ENCODE measurements at regions not wholly inside any gene's neighbourhood (a gene's known extent, or its start where the extent isn't known, plus 50 kb on each side); places are given as distances from the start of the nearest gene placed in this dataset.

GRCh38 chr5:29321591-29321990 lies 1871.9 kb upstream of the CDH6 start:
- Histone ChIP-seq H4K20me1 (ENCODE audit: insufficient read depth) (no peaks in the 10 kb centered on the region), H3K4me3 (ENCODE audit: low read depth in 2 of 2, low read length in 1 of 2) (no peak overlapping the region), H3K27ac (ENCODE audit: low read depth in 2 of 2, low read length in 1 of 2) (no peak overlapping the region), H2AFZ (ENCODE audit: low read depth) (no peak overlapping the region), H3K79me2 (ENCODE audit: insufficient read depth) (no peaks in the 10 kb centered on the region), H3K4me1 (ENCODE audit: control insufficient read depth in 1 of 2, insufficient read depth in 2 of 2, low read depth in 1 of 2, low read length in 1 of 2) (no peaks in the 10 kb centered on the region), H3K27me3 (ENCODE audit: insufficient read depth) (no peaks in the 10 kb centered on the region), H3K9me3 (no peaks in the 10 kb centered on the region), H3K9me2 (no peaks in the 10 kb centered on the region), H3F3A (replicated peaks; ENCODE audit: insufficient read depth) (no peaks in the 10 kb centered on the region), H3K9ac (no peak overlapping the region), H3K4me2 (no peak overlapping the region), H3K36me3 (replicated peaks in 1 of 2; ENCODE audit: control insufficient read depth in 1 of 2, insufficient read depth in 2 of 2, low read length in 1 of 2) (no peaks in the 10 kb centered on the region)
- ChIA-PET POLR2A (no interaction called here), CTCF (no interaction called here)
- no peak for DNase-seq
- TF ChIP-seq FOXJ3 (CRISPR knock-in tag; IDR thresholded peaks at IDR 0.05) (no peak), SMC3 (IDR thresholded peaks at IDR 0.05; ENCODE audit: low read depth, low read length) (no peak), EZH2phosphoT487 (IDR thresholded peaks at IDR 0.05; ENCODE audit: borderline replicate concordance, low read depth) (no peak), RFX5 (IDR thresholded peaks at IDR 0.05; ENCODE audit: low read length) (no peak), RXRA (IDR thresholded peaks at IDR 0.05; ENCODE audit: borderline replicate concordance, low read depth) (no peak), FOSL2 (IDR thresholded peaks at IDR 0.05; ENCODE audit: borderline replicate concordance, low read depth) (no peak), TAF1 (IDR thresholded peaks at IDR 0.05; ENCODE audit: borderline replicate concordance, low read depth, low read length) (no peak), FOXM1 (IDR thresholded peaks at IDR 0.05; ENCODE audit: low read depth) (no peak), RCOR1 (IDR thresholded peaks at IDR 0.05; ENCODE audit: low read length) (no peak)
- TF ChIP-seq, protein P1, sequence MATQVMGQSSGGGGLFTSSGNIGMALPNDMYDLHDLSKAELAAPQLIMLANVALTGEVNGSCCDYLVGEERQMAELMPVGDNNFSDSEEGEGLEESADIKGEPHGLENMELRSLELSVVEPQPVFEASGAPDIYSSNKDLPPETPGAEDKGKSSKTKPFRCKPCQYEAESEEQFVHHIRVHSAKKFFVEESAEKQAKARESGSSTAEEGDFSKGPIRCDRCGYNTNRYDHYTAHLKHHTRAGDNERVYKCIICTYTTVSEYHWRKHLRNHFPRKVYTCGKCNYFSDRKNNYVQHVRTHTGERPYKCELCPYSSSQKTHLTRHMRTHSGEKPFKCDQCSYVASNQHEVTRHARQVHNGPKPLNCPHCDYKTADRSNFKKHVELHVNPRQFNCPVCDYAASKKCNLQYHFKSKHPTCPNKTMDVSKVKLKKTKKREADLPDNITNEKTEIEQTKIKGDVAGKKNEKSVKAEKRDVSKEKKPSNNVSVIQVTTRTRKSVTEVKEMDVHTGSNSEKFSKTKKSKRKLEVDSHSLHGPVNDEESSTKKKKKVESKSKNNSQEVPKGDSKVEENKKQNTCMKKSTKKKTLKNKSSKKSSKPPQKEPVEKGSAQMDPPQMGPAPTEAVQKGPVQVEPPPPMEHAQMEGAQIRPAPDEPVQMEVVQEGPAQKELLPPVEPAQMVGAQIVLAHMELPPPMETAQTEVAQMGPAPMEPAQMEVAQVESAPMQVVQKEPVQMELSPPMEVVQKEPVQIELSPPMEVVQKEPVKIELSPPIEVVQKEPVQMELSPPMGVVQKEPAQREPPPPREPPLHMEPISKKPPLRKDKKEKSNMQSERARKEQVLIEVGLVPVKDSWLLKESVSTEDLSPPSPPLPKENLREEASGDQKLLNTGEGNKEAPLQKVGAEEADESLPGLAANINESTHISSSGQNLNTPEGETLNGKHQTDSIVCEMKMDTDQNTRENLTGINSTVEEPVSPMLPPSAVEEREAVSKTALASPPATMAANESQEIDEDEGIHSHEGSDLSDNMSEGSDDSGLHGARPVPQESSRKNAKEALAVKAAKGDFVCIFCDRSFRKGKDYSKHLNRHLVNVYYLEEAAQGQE (IDR thresholded peaks at IDR 0.05; ENCODE audit: low read depth, low read length): no peak
- TF ChIP-seq, protein P2, sequence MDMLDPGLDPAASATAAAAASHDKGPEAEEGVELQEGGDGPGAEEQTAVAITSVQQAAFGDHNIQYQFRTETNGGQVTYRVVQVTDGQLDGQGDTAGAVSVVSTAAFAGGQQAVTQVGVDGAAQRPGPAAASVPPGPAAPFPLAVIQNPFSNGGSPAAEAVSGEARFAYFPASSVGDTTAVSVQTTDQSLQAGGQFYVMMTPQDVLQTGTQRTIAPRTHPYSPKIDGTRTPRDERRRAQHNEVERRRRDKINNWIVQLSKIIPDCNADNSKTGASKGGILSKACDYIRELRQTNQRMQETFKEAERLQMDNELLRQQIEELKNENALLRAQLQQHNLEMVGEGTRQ (IDR thresholded peaks at IDR 0.05; ENCODE audit: borderline replicate concordance, low read depth, low read length): no peak
- TF ChIP-seq, protein P3, sequence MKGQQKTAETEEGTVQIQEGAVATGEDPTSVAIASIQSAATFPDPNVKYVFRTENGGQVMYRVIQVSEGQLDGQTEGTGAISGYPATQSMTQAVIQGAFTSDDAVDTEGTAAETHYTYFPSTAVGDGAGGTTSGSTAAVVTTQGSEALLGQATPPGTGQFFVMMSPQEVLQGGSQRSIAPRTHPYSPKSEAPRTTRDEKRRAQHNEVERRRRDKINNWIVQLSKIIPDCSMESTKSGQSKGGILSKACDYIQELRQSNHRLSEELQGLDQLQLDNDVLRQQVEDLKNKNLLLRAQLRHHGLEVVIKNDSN (IDR thresholded peaks at IDR 0.05; ENCODE audit: borderline replicate concordance, low read depth): no peak

- Histone ChIP-seq H2AFZ (ENCODE audit: low read depth) (no peak overlapping the region), H4K20me1 (ENCODE audit: insufficient read depth) (no peaks in the 10 kb centered on the region), H3K27ac (ENCODE audit: low read depth in 2 of 2, low read length in 1 of 2) (no peak overlapping the region), H3K79me2 (ENCODE audit: insufficient read depth) (no peaks in the 10 kb centered on the region), H3K9ac (no peak overlapping the region), H3K4me1 (ENCODE audit: control insufficient read depth in 1 of 2, insufficient read depth in 2 of 2, low read depth in 1 of 2, low read length in 1 of 2) (no peaks in the 10 kb centered on the region), H3F3A (replicated peaks; ENCODE audit: insufficient read depth) (no peaks in the 10 kb centered on the region), H3K9me3 (no peaks in the 10 kb centered on the region), H3K4me3 (ENCODE audit: low read depth in 2 of 2, low read length in 1 of 2) (no peak overlapping the region), H3K27me3 (ENCODE audit: insufficient read depth) (no peaks in the 10 kb centered on the region), H3K9me2 (no peaks in the 10 kb centered on the region), H3K4me2 (no peak overlapping the region), H3K36me3 (replicated peaks in 1 of 2; ENCODE audit: control insufficient read depth in 1 of 2, insufficient read depth in 2 of 2, low read length in 1 of 2) (no peaks in the 10 kb centered on the region)
- no peak for TF ChIP-seq RFX5 (IDR thresholded peaks at IDR 0.05; ENCODE audit: low read length)
- TF ChIP-seq, protein P4, sequence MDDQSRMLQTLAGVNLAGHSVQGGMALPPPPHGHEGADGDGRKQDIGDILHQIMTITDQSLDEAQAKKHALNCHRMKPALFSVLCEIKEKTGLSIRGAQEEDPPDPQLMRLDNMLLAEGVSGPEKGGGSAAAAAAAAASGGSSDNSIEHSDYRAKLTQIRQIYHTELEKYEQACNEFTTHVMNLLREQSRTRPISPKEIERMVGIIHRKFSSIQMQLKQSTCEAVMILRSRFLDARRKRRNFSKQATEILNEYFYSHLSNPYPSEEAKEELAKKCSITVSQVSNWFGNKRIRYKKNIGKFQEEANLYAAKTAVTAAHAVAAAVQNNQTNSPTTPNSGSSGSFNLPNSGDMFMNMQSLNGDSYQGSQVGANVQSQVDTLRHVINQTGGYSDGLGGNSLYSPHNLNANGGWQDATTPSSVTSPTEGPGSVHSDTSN (IDR thresholded peaks at IDR 0.05): no peak
- TF ChIP-seq MEF2A (IDR thresholded peaks at IDR 0.05; ENCODE audit: borderline replicate concordance, low read depth): no peak
- ChIA-PET POLR2A (no interaction called here), CTCF (no interaction called here)
- no peak for DNase-seq
- WGBS (ENCODE audit: low lambda C conversion rate): 36% methylated on average over 1 of the region's 1 CpG
Observed at GRCh38 chr5:29309359-29309758, 1884.1 kb upstream of the CDH6 start.

Data from SK-N-SH (cell line).